B cell (primary cell): ENCODE measurements at regions not wholly inside any gene's neighbourhood (a gene's known extent, or its start where the extent isn't known, plus 50 kb on each side); places are given as distances from the start of the nearest gene placed in this dataset.

ENCODE experiments used
- ATAC-seq: fragments of 200-7000 bp; cut with Tn5 transposase; one replicate; pipeline ENCODE4 v1.10.0; 2021; ENCODE audit warnings: low read depth, mild to moderate bottlenecking, moderate number of reproducible peaks, moderate library complexity
- CTCF ChIA-PET: fragments of 350-600 bp; sonication (Branson Sonifier 250); formaldehyde crosslinking; loops from one replicate; lab custom pipeline; 2021; ENCODE audit warnings: antibody characterized with exemption, inconsistent platforms; lab: Charles Lee
- POLR2A ChIA-PET: fragments of 350-600 bp; sonication (Branson Sonifier 250); formaldehyde crosslinking; loops from one replicate; lab custom pipeline; 2021; ENCODE audit warnings: antibody characterized with exemption; lab: Charles Lee
- DNase-seq: peaks from one replicate; pipeline ENCODE4 v3.0.0; 2013
- H2AFZ ChIP-seq: 2 replicates; pipeline ENCODE4 v1.6.1; 2012; ENCODE audit warnings: mild to moderate bottlenecking, low read depth, low read length; ENCODE audit not compliant: insufficient read depth, poor library complexity, severe bottlenecking
- H3K27ac ChIP-seq, 2 donors: 1 replicate in 1 of 2; 2 replicates in 1 of 2; pipeline ENCODE4 v1.5.1; 2012 to 2013; ENCODE audit warnings: low read length in 2 of 2, mild to moderate bottlenecking in 2 of 2, moderate library complexity in 1 of 2
- H3K27me3 ChIP-seq, 4 experiments: fragments of 200-600 bp in 1 of 4; sonication (generic) in 1 of 4; replicated peaks in 1 of 4; 1 replicate in 2 of 4; 2 replicates in 2 of 4; pipeline versions ENCODE4 v1.6.1 to v1.7.0; 2013 to 2016; ENCODE audit warnings: low read length in 3 of 4, mild to moderate bottlenecking in 2 of 4, mixed read lengths in 1 of 4, moderate library complexity in 1 of 4; ENCODE audit not compliant: insufficient read depth in 4 of 4, control insufficient read depth in 3 of 4; ENCODE audit errors: control extremely low read depth in 1 of 4
- H3K36me3 ChIP-seq, 2 experiments: replicated peaks in 1 of 2; 1 replicate in 1 of 2; 2 replicates in 1 of 2; pipeline versions ENCODE4 v1.6.1 to v1.7.1; 2013; ENCODE audit warnings: low read length in 1 of 2; ENCODE audit not compliant: insufficient read depth in 2 of 2, control insufficient read depth in 1 of 2; ENCODE audit errors: control extremely low read depth in 1 of 2, extremely low read depth in 1 of 2
- H3K4me1 ChIP-seq, 2 donors: fragments of 200-600 bp in 1 of 2; sonication (generic) in 1 of 2; 1 replicate in 1 of 2; 2 replicates in 1 of 2; pipeline versions ENCODE4 v1.5.1 to v1.6.1; 2013 to 2017; ENCODE audit warnings: low read length in 2 of 2; ENCODE audit not compliant: control insufficient read depth in 2 of 2, insufficient read depth in 2 of 2
- H3K4me2 ChIP-seq: replicated peaks from 2 replicates; pipeline ENCODE3; 2012; ENCODE audit warnings: mild to moderate bottlenecking, low read depth, low read length; ENCODE audit not compliant: poor library complexity, severe bottlenecking
- H3K4me3 ChIP-seq, 5 experiments: fragments of 200-600 bp in 1 of 5; sonication (generic) in 1 of 5; 1 replicate in 3 of 5; 2 replicates in 2 of 5; pipeline versions ENCODE4 v1.5.1 to v1.7.0; 2011 to 2016; ENCODE audit warnings: low read length in 4 of 5, mild to moderate bottlenecking in 4 of 5, low read depth in 2 of 5, control low read depth in 1 of 5, moderate library complexity in 1 of 5; ENCODE audit not compliant: insufficient read depth in 1 of 5; ENCODE audit errors: control extremely low read depth in 1 of 5, extremely low read depth in 1 of 5
- H3K79me2 ChIP-seq: fragments of 200-600 bp; sonication (generic); one replicate; pipeline ENCODE4 v1.6.0; 2016; ENCODE audit warnings: low read length; ENCODE audit not compliant: control insufficient read depth, insufficient read depth
- H3K9ac ChIP-seq: fragments of 200-600 bp; sonication (generic); 2 replicates; pipeline ENCODE4 v1.6.1; 2017; ENCODE audit warnings: mild to moderate bottlenecking, low read length, moderate library complexity
- H3K9me3 ChIP-seq, 3 donors: one replicate each; pipeline versions ENCODE4 v1.6.1 to v1.7.1; 2013; ENCODE audit warnings: low read length in 2 of 3; ENCODE audit not compliant: control insufficient read depth in 2 of 3, insufficient read depth in 1 of 3; ENCODE audit errors: control extremely low read depth in 1 of 3
- H4K20me1 ChIP-seq: 2 replicates; pipeline ENCODE4 v1.6.0; 2012; ENCODE audit warnings: mild to moderate bottlenecking, low read length; ENCODE audit not compliant: insufficient read depth, control insufficient read depth, poor library complexity, severe bottlenecking
- H3K27ac Mint-ChIP-seq: one replicate; pipeline ENCODE4 v1.8.0; 2021; ENCODE audit warnings: mixed read lengths
- H3K27me3 Mint-ChIP-seq: one replicate; pipeline ENCODE4 v1.8.0; 2021; ENCODE audit warnings: mixed read lengths
- H3K4me1 Mint-ChIP-seq: one replicate; pipeline ENCODE4 v1.8.0; 2021; ENCODE audit warnings: mixed read lengths
- H3K4me3 Mint-ChIP-seq: one replicate; pipeline ENCODE4 v1.8.0; 2021; ENCODE audit warnings: mixed read lengths
- H3K9me3 Mint-ChIP-seq: one replicate; pipeline ENCODE4 v1.8.0; 2022; ENCODE audit warnings: mixed read lengths; ENCODE audit not compliant: insufficient read depth
- CTCF ChIP-seq: fragments of 200-600 bp; IDR thresholded peaks from one replicate; pipeline ENCODE4 v1.8.0; 2022; ENCODE audit warnings: antibody characterized with exemption, mild to moderate bottlenecking
- EZH2 ChIP-seq: IDR thresholded peaks from 2 replicates; pipeline ENCODE4 v1.6.1; 2012; ENCODE audit warnings: borderline replicate concordance, low read depth, mild to moderate bottlenecking, moderate library complexity, low read length; ENCODE audit not compliant: insufficient read depth, poor library complexity, severe bottlenecking
- WGBS: methylation state at CpG from one replicate; pipeline ENCODE4 v1.1.5; 2013; ENCODE audit warnings: missing lambda C conversion rate; ENCODE audit not compliant: insufficient coverage; 5-methylcytosine and 5-hydroxymethylcytosine counted together
- intact Hi-C: fragments of 100-400 bp; cut with micrococcal nuclease; formaldehyde crosslinking; loops from one replicate; pipeline ENCODE4 v1.10.0; 2022

DNA sequence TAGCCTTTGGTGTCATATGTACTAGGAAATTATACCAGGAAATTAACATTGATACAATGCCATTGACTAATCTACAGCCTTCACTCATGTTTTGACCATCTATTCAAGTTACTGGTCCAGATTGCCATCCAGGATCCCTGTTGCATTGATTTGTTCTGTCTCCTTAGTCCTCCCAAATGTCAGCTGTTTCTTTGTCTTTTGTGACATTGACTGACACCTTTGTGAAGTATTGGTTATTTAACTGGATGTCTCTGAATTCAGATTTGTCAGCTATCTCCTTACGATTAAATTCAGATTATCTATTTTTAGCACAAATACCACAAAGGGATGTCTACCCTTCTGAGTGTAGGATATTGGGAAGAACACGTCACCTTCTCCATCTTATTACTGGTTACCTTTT, 73.7 kb upstream of the CTNND2 start:
- H3K27ac ChIP-seq = no peak overlapping the region
- H3K36me3 ChIP-seq = no peaks in the 10 kb centered on the region
- intact Hi-C loops = no loop called here
- no peak overlapping the region for H3K4me2 ChIP-seq
- Mint-ChIP-seq H3K27ac (no peak overlapping the region), H3K9me3 (no peaks in the 10 kb centered on the region), H3K27me3 (no peaks in the 10 kb centered on the region), H3K4me1 (no peaks in the 10 kb centered on the region), H3K4me3 (no peak overlapping the region)
- DNase-seq = no peak
- H3K27me3 ChIP-seq = no peaks in the 10 kb centered on the region
- H3K4me1 ChIP-seq = no peaks in the 10 kb centered on the region
- H4K20me1 ChIP-seq = no peaks in the 10 kb centered on the region
- H3K9me3 ChIP-seq = peaks cover 0 to 4% (median 0%) of the 10 kb centered on the region in 3 donors
- H2AFZ ChIP-seq = no peak overlapping the region
- TF ChIP-seq CTCF (no peak), EZH2 (no peak)
- ChIA-PET POLR2A (no interaction called here), CTCF (no interaction called here)
- H3K79me2 ChIP-seq = no peaks in the 10 kb centered on the region
- H3K4me3 ChIP-seq = no peak overlapping the region
- no peak for ATAC-seq
- H3K9ac ChIP-seq = no peak overlapping the region
- WGBS = no CpG with 5 or more reads among the region's 2 CpGs

DNA sequence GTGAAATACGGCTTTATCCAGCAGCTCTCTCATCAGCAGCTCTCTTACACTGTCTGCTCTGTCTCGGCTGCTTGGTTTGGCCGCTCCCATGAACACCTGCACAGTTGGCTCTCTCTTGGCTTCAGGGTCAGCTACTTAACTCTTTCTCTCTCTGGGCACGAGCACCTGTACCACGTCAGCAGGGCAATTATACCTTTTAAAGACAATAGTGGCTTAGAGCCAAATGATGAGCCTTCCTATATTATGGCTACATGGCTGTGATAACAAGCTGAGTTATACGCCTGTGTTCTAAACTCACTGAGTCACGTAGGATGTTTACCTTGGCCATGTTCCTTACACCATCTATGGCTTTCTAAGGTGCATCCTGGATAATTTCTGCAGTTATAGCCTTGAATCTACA, 69.2 kb upstream of the CTNND2 start:
- no peaks in the 10 kb centered on the region for H3K4me1 Mint-ChIP-seq
- no peaks in the 10 kb centered on the region for H3K79me2 ChIP-seq
- H3K4me1 ChIP-seq = no peaks in the 10 kb centered on the region
- no peak overlapping the region for H3K9ac ChIP-seq
- POLR2A ChIA-PET = no interaction called here
- no peak for DNase-seq
- no peaks in the 10 kb centered on the region for H3K9me3 Mint-ChIP-seq
- ATAC-seq = no peak
- TF ChIP-seq CTCF (no peak), EZH2 (no peak)
- no peak overlapping the region for H3K4me3 ChIP-seq
- intact Hi-C loops = no loop called here
- H3K27me3 ChIP-seq = no peaks in the 10 kb centered on the region
- H4K20me1 ChIP-seq = no peaks in the 10 kb centered on the region
- no peaks in the 10 kb centered on the region for H3K36me3 ChIP-seq
- H3K27me3 Mint-ChIP-seq = no peaks in the 10 kb centered on the region
- WGBS = 85% methylated on average over 5 of the region's 7 CpGs
- H3K27ac Mint-ChIP-seq = no peak overlapping the region
- CTCF ChIA-PET = no interaction called here
- no peak overlapping the region for H3K27ac ChIP-seq
- H3K4me2 ChIP-seq = no peak overlapping the region
- H3K4me3 Mint-ChIP-seq = no peak overlapping the region
- no peak overlapping the region for H2AFZ ChIP-seq
- peaks cover 0 to 4% (median 0%) of the 10 kb centered on the region in 3 donors for H3K9me3 ChIP-seq
